ENCODE measurements at regions not wholly inside any gene's neighbourhood (a gene's known extent, or its start where the extent isn't known, plus 50 kb on each side); places are given as distances from the start of the nearest gene placed in this dataset.

GRCh38 chr15:87365186-87365585, 891.4 kb downstream of the NTRK3 start:
- DNase-seq (ENCODE audit: low read depth) = peak; percentile 79

- peak; percentile 54 for DNase-seq (ENCODE audit: low read depth)
These were observed 894.0 kb downstream of the NTRK3 start for GRCh38 chr15:87362531-87362930.

GRCh38 chr15:87357637-87358313, 898.8 kb downstream of the NTRK3 start:
- no peak for DNase-seq (ENCODE audit: low read depth)

- DNase-seq (ENCODE audit: low read depth) = no peak
These were observed 900.6 kb downstream of the NTRK3 start for GRCh38 chr15:87355946-87356345.

GRCh38 chr15:87354661-87355410, 901.7 kb downstream of the NTRK3 start:
- peak; percentile 72 for DNase-seq (ENCODE audit: low read depth)

- no peak for DNase-seq (ENCODE audit: low read depth)
These were observed 907.4 kb downstream of the NTRK3 start for GRCh38 chr15:87349181-87349580.

- peak; percentile 34 for DNase-seq (ENCODE audit: low read depth)
These were observed 907.8 kb downstream of the NTRK3 start for GRCh38 chr15:87348746-87349145.

GRCh38 chr15:87347806-87348515, 908.6 kb downstream of the NTRK3 start:
- no peak for DNase-seq (ENCODE audit: low read depth)

GRCh38 chr15:87345961-87346360, 910.6 kb downstream of the NTRK3 start:
- DNase-seq (ENCODE audit: low read depth) = no peak

GRCh38 chr15:87343966-87344365, 912.6 kb downstream of the NTRK3 start:
- DNase-seq (ENCODE audit: low read depth) = no peak

- no peak for DNase-seq (ENCODE audit: low read depth)
These were observed 916.2 kb downstream of the NTRK3 start for GRCh38 chr15:87340370-87340769.

GRCh38 chr15:87326269-87326668, 930.3 kb downstream of the NTRK3 start:
- DNase-seq (ENCODE audit: low read depth) = peak; percentile 23

GRCh38 chr15:87322870-87323269, 933.7 kb downstream of the NTRK3 start:
- DNase-seq (ENCODE audit: low read depth) = no peak

- no peak for DNase-seq (ENCODE audit: low read depth)
These were observed 934.3 kb downstream of the NTRK3 start for GRCh38 chr15:87322265-87322664.

GRCh38 chr15:87317900-87318299, 938.6 kb downstream of the NTRK3 start:
- DNase-seq (ENCODE audit: low read depth) = no peak

- peak; percentile 81 for DNase-seq (ENCODE audit: low read depth)
These were observed 944.3 kb downstream of the NTRK3 start for GRCh38 chr15:87312221-87312620.

GRCh38 chr15:87300146-87300545, 956.4 kb downstream of the NTRK3 start:
- no peak for DNase-seq (ENCODE audit: low read depth)

- DNase-seq (ENCODE audit: low read depth) = no peak
These were observed 961.7 kb downstream of the NTRK3 start for GRCh38 chr15:87294854-87295253.

- DNase-seq (ENCODE audit: low read depth) = no peak
These were observed 963.5 kb downstream of the NTRK3 start for GRCh38 chr15:87293031-87293430.

- peak; percentile 91 for DNase-seq (ENCODE audit: low read depth)
These were observed 969.4 kb downstream of the NTRK3 start for GRCh38 chr15:87287156-87287555.

- DNase-seq (ENCODE audit: low read depth) = peak; percentile 26
These were observed 987.0 kb downstream of the NTRK3 start for GRCh38 chr15:87269566-87269965.

GRCh38 chr15:87268675-87269074, 987.9 kb downstream of the NTRK3 start:
- peak; percentile 61 for DNase-seq (ENCODE audit: low read depth)

GRCh38 chr15:87267798-87268197, 988.7 kb downstream of the NTRK3 start:
- DNase-seq (ENCODE audit: low read depth) = peak; percentile 92

All from LHCN-M2 (cell line).